ENCODE measurements at regions not wholly inside any gene's neighbourhood (a gene's known extent, or its start where the extent isn't known, plus 50 kb on each side); places are given as distances from the start of the nearest gene placed in this dataset.
"Not testable (repeated sequence)": the region's sequence is repeated elsewhere in the genome, so short reads cannot be mapped to it uniquely, and the experiment has no call there.

GRCh38 chr5:89823046-89823445 lies 586.5 kb downstream of the CETN3 start:
- Mint-ChIP-seq H3K4me3 (no peak overlapping the region), H3K27ac (no peak overlapping the region), H3K27me3 (no peaks in the 10 kb centered on the region), H3K36me3 (no peaks in the 10 kb centered on the region), H3K4me1 (no peaks in the 10 kb centered on the region), H3K9me3 (peaks cover 0 to 9% (median 4%) of the 10 kb centered on the region in 8 donors)
- Histone ChIP-seq H3K36me3 (ENCODE audit: insufficient read depth, low read length) (no peaks in the 10 kb centered on the region), H3K4me1 (ENCODE audit: insufficient read depth, low read length) (no peaks in the 10 kb centered on the region), H3K9me3 (ENCODE audit: control insufficient read depth in 1 of 2, low read length in 2 of 2) (no peaks in the 10 kb centered on the region), H3K27me3 (ENCODE audit: insufficient read depth, low read length) (no peaks in the 10 kb centered on the region), H3K4me3 (ENCODE audit: low read length in 2 of 2) (no peak overlapping the region), H3K27ac (ENCODE audit: low read depth, low read length) (no peak overlapping the region)
- POLR2A ChIA-PET (ENCODE audit: partially characterized antibody) = no interaction called here
- no peak for DNase-seq
- CTCF ChIA-PET (ENCODE audit: partially characterized antibody) = no interaction called here
- intact Hi-C loops (cut with micrococcal nuclease) = no loop called here

- Histone ChIP-seq H3K4me1 (ENCODE audit: insufficient read depth, low read length) (no peaks in the 10 kb centered on the region), H3K9me3 (ENCODE audit: control insufficient read depth in 1 of 2, low read length in 2 of 2) (no peaks in the 10 kb centered on the region), H3K27ac (ENCODE audit: low read depth, low read length) (no peak overlapping the region), H3K36me3 (ENCODE audit: insufficient read depth, low read length) (no peaks in the 10 kb centered on the region), H3K27me3 (ENCODE audit: insufficient read depth, low read length) (no peaks in the 10 kb centered on the region), H3K4me3 (ENCODE audit: low read length in 2 of 2) (no peak overlapping the region)
- Mint-ChIP-seq H3K9me3 (peaks cover 0 to 7% (median 0%) of the 10 kb centered on the region in 8 donors), H3K27me3 (no peaks in the 10 kb centered on the region), H3K4me1 (no peaks in the 10 kb centered on the region), H3K4me3 (no peak overlapping the region), H3K36me3 (no peaks in the 10 kb centered on the region), H3K27ac (no peak overlapping the region)
- CTCF ChIA-PET (ENCODE audit: partially characterized antibody) = no interaction called here
- no peak for DNase-seq
- POLR2A ChIA-PET (ENCODE audit: partially characterized antibody) = no interaction called here
- intact Hi-C loops (cut with micrococcal nuclease) = no loop called here
Measured at GRCh38 chr5:89817841-89818240, 591.7 kb downstream of the CETN3 start.

- Mint-ChIP-seq H3K36me3 (no peaks in the 10 kb centered on the region), H3K4me1 (no peaks in the 10 kb centered on the region), H3K4me3 (no peak overlapping the region), H3K27ac (no peak overlapping the region), H3K9me3 (peaks cover 0 to 7% (median 0%) of the 10 kb centered on the region in 8 donors), H3K27me3 (no peaks in the 10 kb centered on the region)
- H3K9me3 ChIP-seq (ENCODE audit: control insufficient read depth in 1 of 2, low read length in 2 of 2) = no peaks in the 10 kb centered on the region
- no peaks in the 10 kb centered on the region for H3K27me3 ChIP-seq (ENCODE audit: insufficient read depth, low read length)
- no peak overlapping the region for H3K4me3 ChIP-seq (ENCODE audit: low read length in 2 of 2)
- intact Hi-C loops (cut with micrococcal nuclease) = no loop called here
- H3K4me1 ChIP-seq (ENCODE audit: insufficient read depth, low read length) = no peaks in the 10 kb centered on the region
- H3K36me3 ChIP-seq (ENCODE audit: insufficient read depth, low read length) = no peaks in the 10 kb centered on the region
- POLR2A ChIA-PET (ENCODE audit: partially characterized antibody) = no interaction called here
- DNase-seq = no peak
- no peak overlapping the region for H3K27ac ChIP-seq (ENCODE audit: low read depth, low read length)
- CTCF ChIA-PET (ENCODE audit: partially characterized antibody) = interaction anchor here (0.9 kb wide), 1 partner anchor 9 kb away, joined by 3 read pairs; no protein-coding TSS in a partner anchor
Measured at GRCh38 chr5:89816038-89816437, 593.5 kb downstream of the CETN3 start.

- H3K27me3 Mint-ChIP-seq; H3K27ac ChIP-seq (ENCODE audit: low read depth, low read length); H3K4me1 ChIP-seq (ENCODE audit: insufficient read depth, low read length); DNase-seq; H3K4me3 ChIP-seq (ENCODE audit: low read length in 2 of 2); intact Hi-C loops (cut with micrococcal nuclease); H3K27ac Mint-ChIP-seq; H3K4me1 Mint-ChIP-seq; H3K27me3 ChIP-seq (ENCODE audit: insufficient read depth, low read length); POLR2A ChIA-PET (ENCODE audit: partially characterized antibody); CTCF ChIA-PET (ENCODE audit: partially characterized antibody); H3K36me3 ChIP-seq (ENCODE audit: insufficient read depth, low read length); H3K36me3 Mint-ChIP-seq; H3K4me3 Mint-ChIP-seq; H3K9me3 ChIP-seq (ENCODE audit: control insufficient read depth in 1 of 2, low read length in 2 of 2): not testable (repeated sequence)
- peaks cover 2 to 11% (median 7%) of the 10 kb centered on the region in 8 donors for H3K9me3 Mint-ChIP-seq
Measured at GRCh38 chr5:89800735-89801134, 608.8 kb downstream of the CETN3 start.

GRCh38 chr5:89794504-89794903 lies 615.1 kb downstream of the CETN3 start:
- H3K27me3 ChIP-seq (ENCODE audit: insufficient read depth, low read length); H3K9me3 ChIP-seq (ENCODE audit: control insufficient read depth in 1 of 2, low read length in 2 of 2); H3K4me1 Mint-ChIP-seq; DNase-seq; H3K27me3 Mint-ChIP-seq; H3K27ac ChIP-seq (ENCODE audit: low read depth, low read length); H3K27ac Mint-ChIP-seq; intact Hi-C loops (cut with micrococcal nuclease); H3K4me3 ChIP-seq (ENCODE audit: low read length in 2 of 2); CTCF ChIA-PET (ENCODE audit: partially characterized antibody); H3K36me3 ChIP-seq (ENCODE audit: insufficient read depth, low read length); H3K36me3 Mint-ChIP-seq; H3K4me1 ChIP-seq (ENCODE audit: insufficient read depth, low read length); POLR2A ChIA-PET (ENCODE audit: partially characterized antibody): not testable (repeated sequence)
- peaks cover 2 to 13% (median 5%) of the 10 kb centered on the region in 8 donors for H3K9me3 Mint-ChIP-seq
- peak overlapping the region in 1 of 8 donors; percentile 10 for H3K4me3 Mint-ChIP-seq

- H3K27me3 ChIP-seq (ENCODE audit: insufficient read depth, low read length); H3K27me3 Mint-ChIP-seq; CTCF ChIA-PET (ENCODE audit: partially characterized antibody); H3K36me3 ChIP-seq (ENCODE audit: insufficient read depth, low read length); intact Hi-C loops (cut with micrococcal nuclease); H3K36me3 Mint-ChIP-seq; H3K27ac ChIP-seq (ENCODE audit: low read depth, low read length); DNase-seq; H3K4me1 Mint-ChIP-seq; H3K27ac Mint-ChIP-seq; H3K4me3 ChIP-seq (ENCODE audit: low read length in 2 of 2); H3K4me1 ChIP-seq (ENCODE audit: insufficient read depth, low read length); POLR2A ChIA-PET (ENCODE audit: partially characterized antibody); H3K4me3 Mint-ChIP-seq; H3K9me3 ChIP-seq (ENCODE audit: control insufficient read depth in 1 of 2, low read length in 2 of 2): not testable (repeated sequence)
- H3K9me3 Mint-ChIP-seq = peaks cover 6 to 52% (median 28%) of the 10 kb centered on the region in 8 donors
Measured at GRCh38 chr5:89779734-89780133, 629.8 kb downstream of the CETN3 start.

- H3K4me3 Mint-ChIP-seq = no peak overlapping the region
- ChIA-PET POLR2A (ENCODE audit: partially characterized antibody) (no interaction called here), CTCF (ENCODE audit: partially characterized antibody) (no interaction called here)
- H3K36me3 Mint-ChIP-seq = peaks cover 0 to 2% of the 10 kb centered on the region in 2 donors
- DNase-seq = no peak
- no peaks in the 10 kb centered on the region for H3K27me3 ChIP-seq (ENCODE audit: insufficient read depth, low read length)
- H3K4me1 Mint-ChIP-seq = no peaks in the 10 kb centered on the region
- no peak overlapping the region for H3K4me3 ChIP-seq (ENCODE audit: low read length in 2 of 2)
- intact Hi-C loops (cut with micrococcal nuclease) = no loop called here
- H3K9me3 ChIP-seq (ENCODE audit: control insufficient read depth in 1 of 2, low read length in 2 of 2) = peaks cover 0 to 2% of the 10 kb centered on the region in 2 donors
- H3K27ac Mint-ChIP-seq = no peak overlapping the region
- no peak overlapping the region for H3K27ac ChIP-seq (ENCODE audit: low read depth, low read length)
- no peaks in the 10 kb centered on the region for H3K27me3 Mint-ChIP-seq
- no peaks in the 10 kb centered on the region for H3K4me1 ChIP-seq (ENCODE audit: insufficient read depth, low read length)
- H3K9me3 Mint-ChIP-seq = peaks cover 10 to 54% (median 29%) of the 10 kb centered on the region in 8 donors
- H3K36me3 ChIP-seq (ENCODE audit: insufficient read depth, low read length) = no peaks in the 10 kb centered on the region
Measured at GRCh38 chr5:89777758-89778157, 631.8 kb downstream of the CETN3 start.

GRCh38 chr5:89769975-89770374 lies 639.6 kb downstream of the CETN3 start:
- Histone ChIP-seq H3K4me3 (ENCODE audit: low read length in 2 of 2) (no peak overlapping the region), H3K36me3 (ENCODE audit: insufficient read depth, low read length) (no peaks in the 10 kb centered on the region), H3K9me3 (ENCODE audit: control insufficient read depth in 1 of 2, low read length in 2 of 2) (no peaks in the 10 kb centered on the region), H3K4me1 (ENCODE audit: insufficient read depth, low read length) (no peaks in the 10 kb centered on the region), H3K27me3 (ENCODE audit: insufficient read depth, low read length) (no peaks in the 10 kb centered on the region), H3K27ac (ENCODE audit: low read depth, low read length) (no peak overlapping the region)
- Mint-ChIP-seq H3K9me3 (peaks cover 0 to 15% (median 4%) of the 10 kb centered on the region in 8 donors), H3K4me3 (no peak overlapping the region), H3K36me3 (no peaks in the 10 kb centered on the region), H3K27ac (no peak overlapping the region), H3K27me3 (no peaks in the 10 kb centered on the region), H3K4me1 (no peaks in the 10 kb centered on the region)
- intact Hi-C loops (cut with micrococcal nuclease) = no loop called here
- no peak for DNase-seq
- POLR2A ChIA-PET (ENCODE audit: partially characterized antibody) = no interaction called here
- CTCF ChIA-PET (ENCODE audit: partially characterized antibody) = no interaction called here
